Fibroblast of the aortic adventitia (primary cell): ENCODE measurements at regions not wholly inside any gene's neighbourhood (a gene's known extent, or its start where the extent isn't known, plus 50 kb on each side); places are given as distances from the start of the nearest gene placed in this dataset.

ENCODE experiments used
- DNase-seq: peaks from one replicate; pipeline ENCODE4 v3.0.0-alpha.2; 2010; ENCODE audit warnings: low read depth
- H3K4me3 ChIP-seq: 2 replicates; pipeline ENCODE4 v1.5.1; 2011; ENCODE audit warnings: low read depth, mild to moderate bottlenecking, control low read depth, low read length, moderate library complexity
- TF ChIP-seq, protein P1 (sequence below): IDR thresholded peaks from 2 replicates; pipeline ENCODE4 v1.5.1; 2011; ENCODE audit warnings: mild to moderate bottlenecking, low read length, control low read depth, inconsistent platforms; ENCODE audit not compliant: insufficient read depth

DNA sequence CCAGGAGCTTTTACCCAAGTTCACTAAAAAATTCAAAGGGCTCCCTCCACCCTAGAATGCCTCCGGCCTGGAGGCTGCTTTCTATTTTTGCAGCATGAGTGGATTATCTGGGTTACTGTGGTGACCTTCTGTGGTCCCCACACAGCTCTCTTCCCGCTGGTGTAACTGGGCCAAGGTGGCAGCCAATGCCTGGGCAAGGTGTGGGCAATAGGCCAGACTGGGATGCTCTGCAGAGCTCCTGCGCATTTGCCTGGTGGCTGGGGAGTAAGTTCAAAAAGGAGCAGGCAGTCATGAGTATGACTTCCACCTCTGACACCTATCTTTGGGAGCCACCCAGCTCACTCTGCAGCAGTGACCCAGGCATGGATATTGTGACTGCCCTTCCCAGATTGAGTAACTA is 130.5 kb upstream of the SPRED2 start:
- no peak for DNase-seq
- TF ChIP-seq, protein P1, sequence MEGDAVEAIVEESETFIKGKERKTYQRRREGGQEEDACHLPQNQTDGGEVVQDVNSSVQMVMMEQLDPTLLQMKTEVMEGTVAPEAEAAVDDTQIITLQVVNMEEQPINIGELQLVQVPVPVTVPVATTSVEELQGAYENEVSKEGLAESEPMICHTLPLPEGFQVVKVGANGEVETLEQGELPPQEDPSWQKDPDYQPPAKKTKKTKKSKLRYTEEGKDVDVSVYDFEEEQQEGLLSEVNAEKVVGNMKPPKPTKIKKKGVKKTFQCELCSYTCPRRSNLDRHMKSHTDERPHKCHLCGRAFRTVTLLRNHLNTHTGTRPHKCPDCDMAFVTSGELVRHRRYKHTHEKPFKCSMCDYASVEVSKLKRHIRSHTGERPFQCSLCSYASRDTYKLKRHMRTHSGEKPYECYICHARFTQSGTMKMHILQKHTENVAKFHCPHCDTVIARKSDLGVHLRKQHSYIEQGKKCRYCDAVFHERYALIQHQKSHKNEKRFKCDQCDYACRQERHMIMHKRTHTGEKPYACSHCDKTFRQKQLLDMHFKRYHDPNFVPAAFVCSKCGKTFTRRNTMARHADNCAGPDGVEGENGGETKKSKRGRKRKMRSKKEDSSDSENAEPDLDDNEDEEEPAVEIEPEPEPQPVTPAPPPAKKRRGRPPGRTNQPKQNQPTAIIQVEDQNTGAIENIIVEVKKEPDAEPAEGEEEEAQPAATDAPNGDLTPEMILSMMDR: no peak

DNA sequence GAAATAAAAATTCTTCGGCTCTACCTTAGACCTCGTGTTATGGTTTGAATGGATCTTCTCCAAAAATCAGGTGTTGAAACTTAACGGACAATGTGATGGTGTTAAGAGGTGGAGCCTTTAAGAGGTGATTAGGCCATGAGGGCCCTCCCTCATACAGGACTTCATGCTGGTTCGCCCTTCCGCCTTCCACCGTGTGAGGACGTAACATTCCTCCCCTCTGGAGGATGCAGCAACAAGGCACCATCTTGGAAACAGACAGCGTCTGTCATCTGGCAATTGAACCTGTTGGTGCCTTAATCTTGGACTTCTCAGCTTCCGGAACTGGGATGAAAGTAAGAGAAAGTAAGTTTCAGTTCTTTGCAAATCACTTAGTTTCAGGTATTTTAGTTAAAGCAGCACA is 126.3 kb upstream of the SPRED2 start:
- no peak for DNase-seq
- no peak overlapping the region for H3K4me3 ChIP-seq
- TF ChIP-seq, protein P1: no peak

More for the DNA sequence above, 130.5 kb upstream of the SPRED2 start:
- H3K4me3 ChIP-seq: no peak overlapping the region

DNA sequence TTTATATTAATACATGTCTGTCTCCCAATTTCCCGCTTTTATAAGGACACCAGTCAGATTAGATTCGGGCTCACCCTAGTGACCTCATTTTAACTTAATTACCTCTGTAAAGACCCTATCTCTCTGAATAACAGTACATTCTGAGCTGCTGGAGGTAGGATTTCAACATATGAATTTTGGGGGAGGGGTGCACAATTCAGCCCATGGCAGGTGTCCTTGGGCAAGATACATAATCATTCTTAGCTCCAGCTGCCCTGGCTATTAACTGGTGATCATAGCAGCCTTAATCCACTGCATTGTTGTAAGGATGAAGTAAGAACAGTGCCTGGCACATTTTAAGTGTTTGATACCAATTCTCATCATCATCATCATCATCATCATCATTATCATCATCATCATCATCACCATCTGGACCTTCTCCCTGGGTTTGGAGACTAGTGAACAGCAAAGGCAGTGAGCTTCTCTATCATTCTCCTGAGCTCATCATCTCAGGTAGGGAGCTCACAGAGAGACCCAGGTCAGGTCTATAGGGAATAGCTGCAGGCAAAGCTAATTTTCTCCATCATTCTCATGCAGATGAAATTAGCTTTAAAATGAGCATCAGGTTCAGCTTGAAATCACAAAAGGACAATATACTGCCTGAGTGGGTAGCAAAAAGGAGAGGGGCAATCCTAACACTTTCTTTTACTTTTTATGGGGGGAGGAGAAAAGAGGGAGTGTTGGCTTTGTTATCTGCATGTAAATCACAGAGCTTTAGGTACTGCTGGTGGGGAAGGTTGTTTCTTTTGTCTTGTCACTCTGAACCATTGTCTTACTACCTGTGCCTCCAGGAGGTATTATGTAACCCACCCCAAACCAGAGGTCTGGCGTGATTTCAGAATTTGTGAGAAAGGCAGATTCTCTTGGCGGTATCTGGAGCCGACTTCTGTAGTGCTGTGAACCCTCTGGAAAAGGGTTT is 125.5 kb upstream of the SPRED2 start:
- no peak overlapping the region for H3K4me3 ChIP-seq
- TF ChIP-seq, protein P1: no peak
- no peak for DNase-seq

DNA sequence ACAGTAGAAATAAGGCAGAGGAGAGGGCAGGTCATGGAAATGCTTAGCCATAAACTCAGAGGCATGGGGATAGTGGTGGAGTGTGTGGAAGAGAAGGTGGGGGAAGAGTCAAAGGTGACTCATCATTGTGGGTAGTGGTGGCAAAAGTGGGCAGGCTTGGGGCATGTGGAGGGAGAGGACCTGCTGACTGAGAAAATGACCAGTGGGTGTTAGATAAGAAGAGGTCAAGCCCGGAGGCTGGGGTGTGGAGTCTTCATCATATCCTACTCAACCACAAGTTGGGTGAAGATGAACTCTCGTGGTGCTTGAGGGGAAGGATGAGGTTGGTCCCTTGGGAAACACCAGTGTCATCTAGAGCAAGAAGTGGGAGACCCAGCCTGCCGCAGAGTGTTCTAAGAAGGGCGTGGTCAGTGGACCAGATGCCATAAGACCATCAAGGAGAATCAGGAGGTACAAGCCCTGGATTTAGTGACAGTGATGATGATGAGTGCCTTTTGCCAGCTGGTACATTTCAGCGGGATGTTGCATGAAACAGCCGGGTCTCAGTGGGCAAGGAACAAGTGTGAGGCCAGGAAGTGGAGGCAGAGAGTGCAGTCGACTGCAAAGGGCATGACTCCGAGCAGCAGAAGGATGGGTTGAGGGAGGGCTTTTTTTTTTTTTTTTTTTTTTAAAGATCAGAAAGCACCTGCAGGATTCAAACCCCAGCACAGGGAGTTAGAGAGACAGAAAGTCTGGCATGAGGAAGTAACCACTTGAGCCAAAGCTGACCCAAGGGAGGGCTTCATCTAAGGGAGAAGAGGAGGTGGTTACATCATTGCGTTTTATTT is 122.6 kb upstream of the SPRED2 start:
- DNase-seq: no peak
- no peak overlapping the region for H3K4me3 ChIP-seq
- TF ChIP-seq, protein P1: no peak

DNA sequence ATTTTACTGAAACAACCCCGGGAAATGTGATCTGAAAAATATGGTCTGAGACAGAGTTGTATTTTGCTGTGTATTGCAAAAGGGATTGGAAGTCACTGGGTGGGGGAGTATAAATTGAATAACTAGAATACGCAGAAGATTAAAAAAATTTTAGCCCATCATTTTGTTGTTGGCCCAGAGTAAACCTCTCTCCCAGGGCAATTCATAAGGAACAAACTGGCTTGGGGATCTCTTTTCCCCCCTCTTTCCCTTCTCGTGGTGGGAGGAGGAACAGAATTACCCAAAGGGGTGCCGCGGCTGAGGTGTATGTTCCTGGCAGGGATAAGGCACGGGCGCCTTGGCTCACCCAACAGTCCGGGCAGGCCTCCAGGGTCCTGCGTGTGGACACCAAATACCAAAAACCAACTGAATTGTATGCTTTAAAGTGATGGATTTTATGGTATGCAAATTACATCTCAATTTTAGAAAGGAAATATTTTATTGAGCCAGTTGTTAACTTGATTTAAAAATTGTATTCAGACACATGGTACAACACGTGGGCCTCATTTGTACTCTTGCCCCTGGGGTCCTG is 121.2 kb upstream of the SPRED2 start:
- no peak overlapping the region for H3K4me3 ChIP-seq
- TF ChIP-seq, protein P1: no peak
- DNase-seq: no peak

DNA sequence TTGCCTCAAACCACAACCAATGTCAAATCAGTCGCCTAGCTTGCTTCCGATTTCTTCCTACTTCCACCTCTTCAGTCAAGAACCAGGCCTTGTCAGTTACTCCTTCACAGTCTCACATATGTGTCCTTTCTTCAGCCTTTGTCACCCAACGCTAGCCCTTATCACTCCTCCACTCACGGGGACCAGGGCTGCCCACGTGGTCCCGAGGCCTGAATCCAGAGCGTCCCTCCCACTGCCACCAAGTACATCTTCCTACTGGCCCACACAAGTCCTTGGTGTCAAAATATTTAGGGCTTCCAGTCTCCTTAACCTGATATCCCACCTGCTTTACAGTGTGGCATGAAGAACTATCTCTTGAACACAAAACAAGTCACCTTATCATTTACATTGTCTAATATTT is 119.1 kb upstream of the SPRED2 start:
- no peak overlapping the region for H3K4me3 ChIP-seq
- TF ChIP-seq, protein P1: no peak
- DNase-seq: no peak
